Transverse colon (tissue), 4 donors: ENCODE measurements at regions not wholly inside any gene's neighbourhood (a gene's known extent, or its start where the extent isn't known, plus 50 kb on each side); places are given as distances from the start of the nearest gene placed in this dataset.

Experiments
- DNase-seq: peaks from one replicate; pipeline ENCODE4 v3.0.0-alpha.2; 2019
- H3K27ac ChIP-seq, 4 donors: fragments of 200-600 bp; sonication (generic); 2 replicates each; pipeline ENCODE4 v1.5.1; 2016 to 2018; ENCODE audit warnings: inconsistent platforms in 4 of 4
- H3K27me3 ChIP-seq: fragments of 200-600 bp; sonication (generic); 2 replicates; pipeline ENCODE4 v1.5.1; 2017; ENCODE audit warnings: inconsistent platforms
- H3K36me3 ChIP-seq, 4 donors: fragments of 200-600 bp; sonication (generic); 2 replicates each; pipeline ENCODE4 v1.5.1; 2017 to 2019; ENCODE audit warnings: inconsistent platforms in 4 of 4
- H3K4me1 ChIP-seq, 4 donors: fragments of 200-600 bp; sonication (generic); 2 replicates each; pipeline ENCODE4 v1.5.1; 2017 to 2020; ENCODE audit warnings: inconsistent platforms in 4 of 4
- H3K4me3 ChIP-seq, 4 donors: fragments of 200-600 bp; sonication (generic); 1 replicate in 1 of 4; 2 replicates in 3 of 4; pipeline versions ENCODE4 v1.5.1 to v1.6.1; 2017 to 2019; ENCODE audit warnings: inconsistent platforms in 4 of 4
- H3K9me3 ChIP-seq, 2 donors: fragments of 200-600 bp; sonication (generic); 2 replicates each; pipeline ENCODE4 v1.5.1; 2017 to 2019; ENCODE audit warnings: inconsistent platforms in 2 of 2
- CTCF ChIP-seq, 5 experiments: fragments of 200-600 bp in 3 of 5; fragments of 450-650 bp in 2 of 5; sonication (generic) in 3 of 5; IDR thresholded peaks; 1 replicate in 2 of 5; 2 replicates in 3 of 5; pipeline ENCODE4 v1.5.1; 2016 to 2017; ENCODE audit warnings: antibody characterized with exemption in 5 of 5, inconsistent platforms in 3 of 5, mild to moderate bottlenecking in 2 of 5, moderate library complexity in 1 of 5
- EP300 ChIP-seq: sonication (generic); formaldehyde crosslinking; IDR thresholded peaks from one replicate; pipeline ENCODE4 v1.6.1; 2017; ENCODE audit warnings: antibody characterized with exemption, low read depth
- POLR2A ChIP-seq: fragments of 450-650 bp; IDR thresholded peaks from one replicate; pipeline ENCODE4 v1.6.1; 2016; ENCODE audit warnings: antibody characterized with exemption, mild to moderate bottlenecking, moderate library complexity
- POLR2AphosphoS5 ChIP-seq, 3 donors: sonication (generic); formaldehyde crosslinking; IDR thresholded peaks; one replicate each; pipeline ENCODE4 v1.6.1; 2016; ENCODE audit warnings: antibody characterized with exemption in 3 of 3
- WGBS, 2 donors: methylation state at CpG; one replicate each; pipeline ENCODE4 v1.1.5; 2018; ENCODE audit warnings: low coverage in 1 of 2; 5-methylcytosine and 5-hydroxymethylcytosine counted together
- in situ Hi-C, 4 donors: fragments of 200-750 bp; cut with MboI; loops; one replicate each; pipeline versions ENCODE4 v1.15.0 to v1.15.1; 2017; ENCODE audit warnings: low sequenced_read_pairs in 3 of 4, low pct_ligation_motif_present in 1 of 4, low pct_unique_long_range_greater_than_20kb in 1 of 4
- intact Hi-C: fragments of 100-400 bp; cut with DNase I; formaldehyde crosslinking; loops from one replicate; pipeline ENCODE4 v1.15.1; 2023; ENCODE audit warnings: low total_unique reads

- 80 to 95% methylated on average over 2 to 5 of the region's 5 CpGs for WGBS, 2 donors
- H3K36me3 ChIP-seq: no peaks in the 10 kb centered on the region
- H3K4me3 ChIP-seq: no peak overlapping the region
- no peaks in the 10 kb centered on the region for H3K4me1 ChIP-seq
- H3K27me3 ChIP-seq: no peaks in the 10 kb centered on the region
- intact Hi-C loops (no loop called here), in situ Hi-C loops (no loop called here)
- TF ChIP-seq CTCF (IDR thresholded peaks at IDR 0.05) (no peak), POLR2AphosphoS5 (IDR thresholded peaks at IDR 0.05) (no peak), POLR2A (no peak), EP300 (no peak)
- H3K27ac ChIP-seq: no peak overlapping the region
- DNase-seq: no peak
- H3K9me3 ChIP-seq: no peaks in the 10 kb centered on the region
Observed at GRCh38 chr2:35080231-35080910, 1275.2 kb upstream of the CRIM1 start.

GRCh38 chr2:35067420-35067819 lies 1288.2 kb upstream of the CRIM1 start:
- TF ChIP-seq POLR2AphosphoS5 (IDR thresholded peaks at IDR 0.05) (no peak), POLR2A (no peak), CTCF (IDR thresholded peaks at IDR 0.05) (no peak), EP300 (no peak)
- H3K9me3 ChIP-seq: peaks cover 0 to 8% of the 10 kb centered on the region in 2 donors
- in situ Hi-C loops (no loop called here), intact Hi-C loops (no loop called here)
- 43 to 80% methylated on average over 1 of the region's 1 CpG for WGBS, 2 donors
- no peak for DNase-seq
- H3K27ac ChIP-seq: no peak overlapping the region
- H3K4me3 ChIP-seq: no peak overlapping the region
- no peaks in the 10 kb centered on the region for H3K27me3 ChIP-seq
- no peaks in the 10 kb centered on the region for H3K4me1 ChIP-seq
- no peaks in the 10 kb centered on the region for H3K36me3 ChIP-seq

- no peaks in the 10 kb centered on the region for H3K36me3 ChIP-seq
- intact Hi-C loops: no loop called here
- no peak for DNase-seq
- no peaks in the 10 kb centered on the region for H3K4me1 ChIP-seq
- peaks cover 0 to 4% of the 10 kb centered on the region in 2 donors for H3K9me3 ChIP-seq
- in situ Hi-C loops: no loop called here
- no peak overlapping the region for H3K27ac ChIP-seq
- H3K27me3 ChIP-seq: no peaks in the 10 kb centered on the region
- no peak for TF ChIP-seq POLR2AphosphoS5 (IDR thresholded peaks at IDR 0.05)
- no peak for TF ChIP-seq EP300
- TF ChIP-seq CTCF (IDR thresholded peaks at IDR 0.05): no peak
- TF ChIP-seq POLR2A: no peak
- 66 to 73% methylated on average over 5 of the region's 5 CpGs for WGBS, 2 donors
- no peak overlapping the region for H3K4me3 ChIP-seq
Observed at GRCh38 chr2:35063836-35064235, 1291.7 kb upstream of the CRIM1 start.

GRCh38 chr2:35035883-35036282 lies 1319.7 kb upstream of the CRIM1 start:
- H3K9me3 ChIP-seq: no peaks in the 10 kb centered on the region
- WGBS, 2 donors: 43 to 48% methylated on average over 3 of the region's 3 CpGs
- H3K36me3 ChIP-seq: no peaks in the 10 kb centered on the region
- no peak for TF ChIP-seq POLR2A
- no peak for TF ChIP-seq POLR2AphosphoS5 (IDR thresholded peaks at IDR 0.05)
- no peak for TF ChIP-seq CTCF (IDR thresholded peaks at IDR 0.05)
- TF ChIP-seq EP300: no peak
- intact Hi-C loops: no loop called here
- H3K27ac ChIP-seq: no peak overlapping the region
- no peaks in the 10 kb centered on the region for H3K4me1 ChIP-seq
- H3K27me3 ChIP-seq: no peaks in the 10 kb centered on the region
- no peak for DNase-seq
- no peak overlapping the region for H3K4me3 ChIP-seq
- in situ Hi-C loops: no loop called here
